ENCODE measurements at regions not wholly inside any gene's neighbourhood (a gene's known extent, or its start where the extent isn't known, plus 50 kb on each side); places are given as distances from the start of the nearest gene placed in this dataset.

- no peak for DNase-seq (ENCODE audit: low read depth)
Observed at GRCh38 chr6:132973514-132973993, 159.2 kb downstream of the RPS12 start.

GRCh38 chr6:132974122-132974521, 159.8 kb downstream of the RPS12 start:
- DNase-seq (ENCODE audit: low read depth), result no peak

- no peak for DNase-seq (ENCODE audit: low read depth)
Observed at GRCh38 chr6:132977413-132977812, 163.0 kb downstream of the RPS12 start.

- DNase-seq (ENCODE audit: low read depth), result no peak
Observed at GRCh38 chr6:132978685-132979084, 164.3 kb downstream of the RPS12 start.

- DNase-seq (ENCODE audit: low read depth), result no peak
Observed at GRCh38 chr6:132993738-132994137, 179.4 kb downstream of the RPS12 start.

GRCh38 chr6:132995009-132995408, 180.6 kb downstream of the RPS12 start:
- DNase-seq (ENCODE audit: low read depth), result no peak

GRCh38 chr6:132995432-132995831, 181.1 kb downstream of the RPS12 start:
- DNase-seq (ENCODE audit: low read depth), result no peak

GRCh38 chr6:132998418-132998817, 184.0 kb downstream of the RPS12 start:
- DNase-seq (ENCODE audit: low read depth), result no peak

- no peak for DNase-seq (ENCODE audit: low read depth)
Observed at GRCh38 chr6:133001040-133001565, 186.7 kb downstream of the RPS12 start.

GRCh38 chr6:133004304-133004884, 190.0 kb downstream of the RPS12 start:
- no peak for DNase-seq (ENCODE audit: low read depth)

- DNase-seq (ENCODE audit: low read depth), result no peak
Observed at GRCh38 chr6:133012774-133013173, 198.4 kb downstream of the RPS12 start.

- DNase-seq (ENCODE audit: low read depth), result no peak
Observed at GRCh38 chr6:133016631-133017030, 202.3 kb downstream of the RPS12 start.

GRCh38 chr6:133017581-133017980, 203.2 kb downstream of the RPS12 start:
- DNase-seq (ENCODE audit: low read depth), result peak; percentile 9

- DNase-seq (ENCODE audit: low read depth), result no peak
Observed at GRCh38 chr6:133026705-133027104, 212.3 kb downstream of the RPS12 start.

- no peak for DNase-seq (ENCODE audit: low read depth)
Observed at GRCh38 chr6:133033263-133033662, 207.9 kb upstream of the EYA4 start.

GRCh38 chr6:133034509-133035206, 206.5 kb upstream of the EYA4 start:
- DNase-seq (ENCODE audit: low read depth), result no peak

- peak; percentile 28 for DNase-seq (ENCODE audit: low read depth)
Observed at GRCh38 chr6:133040094-133040802, 200.9 kb upstream of the EYA4 start.

GRCh38 chr6:133040803-133041419, 200.2 kb upstream of the EYA4 start:
- no peak for DNase-seq (ENCODE audit: low read depth)

GRCh38 chr6:133042550-133043120, 198.5 kb upstream of the EYA4 start:
- no peak for DNase-seq (ENCODE audit: low read depth)

- DNase-seq (ENCODE audit: low read depth), result no peak
Observed at GRCh38 chr6:133046576-133046975, 194.6 kb upstream of the EYA4 start.

- no peak for DNase-seq (ENCODE audit: low read depth)
Observed at GRCh38 chr6:133047065-133047665, 194.0 kb upstream of the EYA4 start.

GRCh38 chr6:133047706-133048105, 193.5 kb upstream of the EYA4 start:
- DNase-seq (ENCODE audit: low read depth), result no peak
